Gastroesophageal sphincter (tissue), 4 donors: ENCODE measurements at regions not wholly inside any gene's neighbourhood (a gene's known extent, or its start where the extent isn't known, plus 50 kb on each side); places are given as distances from the start of the nearest gene placed in this dataset.

Source experiments
- ATAC-seq: fragments of 150-250 bp; one replicate; pipeline ENCODE4 v1.9.1; 2016; ENCODE audit warnings: mild to moderate bottlenecking, moderate library complexity
- H3K27ac ChIP-seq, 4 donors: fragments of 200-600 bp; sonication (generic) in 3 of 4; 1 replicate in 3 of 4; 2 replicates in 1 of 4; pipeline ENCODE4 v1.5.1; 2016 to 2019
- H3K27me3 ChIP-seq: fragments of 200-600 bp; sonication (generic); one replicate; pipeline ENCODE4 v1.5.1; 2019
- H3K36me3 ChIP-seq, 2 donors: fragments of 200-600 bp; sonication (generic); one replicate each; pipeline ENCODE4 v1.5.1; 2019; ENCODE audit warnings: control low read depth in 1 of 2
- H3K4me1 ChIP-seq, 3 donors: fragments of 200-600 bp; sonication (generic); 1 replicate in 2 of 3; 2 replicates in 1 of 3; pipeline ENCODE4 v1.5.1; 2016 to 2019; ENCODE audit warnings: control low read depth in 2 of 3
- H3K4me3 ChIP-seq, 2 donors: fragments of 200-600 bp; sonication (generic); one replicate each; pipeline ENCODE4 v1.5.1; 2019; ENCODE audit warnings: mild to moderate bottlenecking in 1 of 2, moderate library complexity in 1 of 2
- H3K9me3 ChIP-seq, 3 donors: fragments of 200-600 bp; sonication (generic); one replicate each; pipeline ENCODE4 v1.5.1; 2017 to 2019; ENCODE audit warnings: control low read depth in 2 of 3
- CTCF ChIP-seq, 4 experiments: fragments of 200-600 bp in 2 of 4; fragments of 450-650 bp in 2 of 4; sonication (generic) in 1 of 4; IDR thresholded peaks; one replicate each; pipeline ENCODE4 v1.5.1; 2017 to 2019; ENCODE audit warnings: antibody characterized with exemption in 4 of 4, mild to moderate bottlenecking in 2 of 4, moderate library complexity in 2 of 4
- EP300 ChIP-seq: sonication (generic); formaldehyde crosslinking; IDR thresholded peaks from one replicate; pipeline ENCODE4 v1.6.1; 2017; ENCODE audit warnings: antibody characterized with exemption, mild to moderate bottlenecking
- POLR2A ChIP-seq, 2 donors: fragments of 450-650 bp; IDR thresholded peaks; one replicate each; pipeline ENCODE4 v1.6.1; 2017; ENCODE audit warnings: antibody characterized with exemption in 2 of 2, mild to moderate bottlenecking in 2 of 2, moderate library complexity in 1 of 2
- POLR2AphosphoS5 ChIP-seq: sonication (generic); formaldehyde crosslinking; IDR thresholded peaks from one replicate; pipeline ENCODE4 v1.6.1; 2017; ENCODE audit warnings: antibody characterized with exemption
- WGBS, 2 donors: methylation state at CpG; one replicate each; pipeline ENCODE4 v1.1.5; 2018; ENCODE audit warnings: low coverage in 1 of 2; 5-methylcytosine and 5-hydroxymethylcytosine counted together

- Histone ChIP-seq H3K9me3 (peaks cover 0 to 13% (median 0%) of the 10 kb centered on the region in 3 donors), H3K27ac (peak overlapping the region in 1 of 4 donors; percentile 4), H3K36me3 (no peaks in the 10 kb centered on the region), H3K4me1 (peaks cover 0 to 35% (median 0%) of the 10 kb centered on the region in 3 donors), H3K4me3 (no peak overlapping the region), H3K27me3 (no peaks in the 10 kb centered on the region)
- ATAC-seq, result no peak
- TF ChIP-seq POLR2AphosphoS5 (no peak), POLR2A (IDR thresholded peaks at IDR 0.05) (no peak), EP300 (no peak), CTCF (IDR thresholded peaks at IDR 0.05) (no peak)
These were observed 301.7 kb downstream of the BLID start for GRCh38 chr11:121814296-121814695.

- TF ChIP-seq EP300 (no peak), CTCF (IDR thresholded peaks at IDR 0.05) (no peak), POLR2AphosphoS5 (peak; percentile 25)
- Histone ChIP-seq H3K4me1 (peaks cover 0 to 41% (median 0%) of the 10 kb centered on the region in 3 donors), H3K9me3 (peaks cover 0 to 13% (median 0%) of the 10 kb centered on the region in 3 donors), H3K36me3 (no peaks in the 10 kb centered on the region), H3K4me3 (no peak overlapping the region), H3K27ac (peak overlapping the region; percentile 65 to 79 (median 72)), H3K27me3 (no peaks in the 10 kb centered on the region)
- ATAC-seq, result peak; percentile 66
- 11 to 15% methylated on average over 4 of the region's 4 CpGs for WGBS, 2 donors
These were observed 305.7 kb downstream of the BLID start for GRCh38 chr11:121810291-121810690.

- Histone ChIP-seq H3K4me1 (peaks cover 0 to 28% (median 0%) of the 10 kb centered on the region in 3 donors), H3K27ac (no peak overlapping the region), H3K4me3 (no peak overlapping the region), H3K9me3 (peaks cover 0 to 10% (median 0%) of the 10 kb centered on the region in 3 donors), H3K36me3 (no peaks in the 10 kb centered on the region), H3K27me3 (no peaks in the 10 kb centered on the region)
- no peak for ATAC-seq
- WGBS, 2 donors, result 79 to 82% methylated on average over 2 of the region's 2 CpGs
- TF ChIP-seq POLR2AphosphoS5 (no peak), EP300 (no peak), CTCF (IDR thresholded peaks at IDR 0.05) (no peak), POLR2A (IDR thresholded peaks at IDR 0.05) (no peak)
These were observed 307.9 kb downstream of the BLID start for GRCh38 chr11:121808096-121808495.

GRCh38 chr11:121807051-121807450 is 309.0 kb downstream of the BLID start:
- Histone ChIP-seq H3K4me3 (no peak overlapping the region), H3K36me3 (no peaks in the 10 kb centered on the region), H3K4me1 (peaks cover 0 to 28% (median 0%) of the 10 kb centered on the region in 3 donors), H3K27ac (no peak overlapping the region), H3K9me3 (no peaks in the 10 kb centered on the region), H3K27me3 (no peaks in the 10 kb centered on the region)
- 97 to 100% methylated on average over 2 of the region's 2 CpGs for WGBS, 2 donors
- no peak for TF ChIP-seq CTCF (IDR thresholded peaks at IDR 0.05)
- TF ChIP-seq POLR2AphosphoS5, result no peak
- no peak for TF ChIP-seq POLR2A (IDR thresholded peaks at IDR 0.05)
- no peak for TF ChIP-seq EP300
- ATAC-seq, result no peak

- TF ChIP-seq POLR2AphosphoS5 (peak; percentile 38), CTCF (IDR thresholded peaks at IDR 0.05) (no peak)
- H3K4me1 ChIP-seq, result peaks cover 0 to 27% (median 9%) of the 10 kb centered on the region in 3 donors
- no peak for ATAC-seq
- H3K9me3 ChIP-seq, result peaks cover 0 to 3% (median 0%) of the 10 kb centered on the region in 3 donors
- H3K4me3 ChIP-seq, result no peak overlapping the region
- H3K36me3 ChIP-seq, result no peaks in the 10 kb centered on the region
- H3K27me3 ChIP-seq, result no peaks in the 10 kb centered on the region
- H3K27ac ChIP-seq, result no peak overlapping the region
- 63 to 77% methylated on average over 4 of the region's 4 CpGs for WGBS, 2 donors
These were observed 313.5 kb downstream of the BLID start for GRCh38 chr11:121802542-121802941.
